GM12878 (cell line): ENCODE measurements at regions not wholly inside any gene's neighbourhood (a gene's known extent, or its start where the extent isn't known, plus 50 kb on each side); places are given as distances from the start of the nearest gene placed in this dataset.

ENCODE experiments used
- ATAC-seq: fragments of 200-7000 bp; cut with Tn5 transposase; 3 replicates; pipeline ENCODE4 v1.9.1; 2020; ENCODE audit warnings: mild to moderate bottlenecking, moderate library complexity
- BruUV-seq: library from RNA; stranded (reverse); fragments of 400-500 nt; replicated peaks from 2 replicates; lab custom pipeline; 2021; lab: Mats Ljungman, UMichigan
- CTCF ChIA-PET: fragments of 300-600 bp; sonication (Branson Sonifier 250); formaldehyde crosslinking; extraction: SDS; loops from one replicate; lab custom pipeline; 2021; ENCODE audit warnings: inconsistent platforms; lab: Yijun Ruan, JAX
- POLR2A ChIA-PET: fragments of 350-600 bp; formaldehyde crosslinking; extraction: SDS; loops from one replicate; lab custom pipeline; 2021; ENCODE audit warnings: inconsistent platforms; lab: Charles Lee
- RAD21 ChIA-PET: fragments of 300-600 bp; sonication (Branson Sonifier 250); formaldehyde crosslinking; loops from one replicate; lab custom pipeline; 2023; ENCODE audit warnings: antibody characterized with exemption; ENCODE audit not compliant: unreplicated experiment; lab: Charles Lee
- SMC1A ChIA-PET: fragments of 300-600 bp; sonication (Branson Sonifier 250); formaldehyde crosslinking; loops from one replicate; lab custom pipeline; 2023; ENCODE audit not compliant: unreplicated experiment, uncharacterized antibody; lab: Charles Lee
- DNase-seq: peaks from one replicate; pipeline ENCODE4 v3.0.0-alpha.2; 2011; ENCODE audit warnings: low read depth, low spot score
- FAIRE-seq: peaks from 3 replicates; lab custom pipeline; 2011; peaks lifted over from hg19 to GRCh38; lab: Jason Lieb, UNC
- H2AFZ ChIP-seq: 2 replicates; pipeline ENCODE4 v1.6.0; 2011; ENCODE audit warnings: low read depth, low read length, control low read depth; ENCODE audit not compliant: control insufficient read depth
- H3K27ac ChIP-seq: 2 replicates; pipeline ENCODE4 v1.5.1; 2011; ENCODE audit warnings: control low read depth; ENCODE audit not compliant: control insufficient read depth, insufficient read depth
- H3K27me3 ChIP-seq, 2 experiments: replicated peaks in 1 of 2; 2 replicates each; pipeline versions ENCODE4 v1.6.0 to v1.6.1; 2011; ENCODE audit warnings: low read length in 1 of 2; ENCODE audit not compliant: control insufficient read depth in 2 of 2, insufficient read depth in 2 of 2
- H3K36me3 ChIP-seq, 2 experiments: 2 replicates each; pipeline ENCODE4 v1.5.1; 2011; ENCODE audit warnings: low read length in 1 of 2; ENCODE audit not compliant: control insufficient read depth in 2 of 2, insufficient read depth in 2 of 2
- H3K4me1 ChIP-seq: 2 replicates; pipeline ENCODE4 v1.6.1; 2011; ENCODE audit warnings: mild to moderate bottlenecking, low read length, moderate library complexity, mixed read lengths; ENCODE audit not compliant: control insufficient read depth, insufficient read depth
- H3K4me2 ChIP-seq: 2 replicates; pipeline ENCODE4 v1.6.0; 2011; ENCODE audit warnings: control low read depth; ENCODE audit not compliant: control insufficient read depth, insufficient read depth
- H3K4me3 ChIP-seq: fragments of 200-600 bp; sonication (generic); 2 replicates; pipeline ENCODE4 v1.5.1; 2016
- H3K79me2 ChIP-seq: 2 replicates; pipeline ENCODE4 v1.6.0; 2011; ENCODE audit warnings: low read length; ENCODE audit not compliant: control insufficient read depth, insufficient read depth
- H3K9ac ChIP-seq: 2 replicates; pipeline ENCODE4 v1.8.0; 2011; ENCODE audit warnings: low read length, control low read depth, mixed read lengths; ENCODE audit not compliant: control insufficient read depth, insufficient read depth
- H3K9me3 ChIP-seq: replicated peaks from 3 replicates; pipeline ENCODE4 v1.5.1; 2011; ENCODE audit warnings: mild to moderate bottlenecking, low read length; ENCODE audit not compliant: control insufficient read depth, insufficient read depth
- H4K20me1 ChIP-seq: 2 replicates; pipeline ENCODE4 v1.6.0; 2011; ENCODE audit not compliant: control insufficient read depth, insufficient read depth
- EZH2 ChIP-seq: IDR thresholded peaks from 2 replicates; pipeline ENCODE4 v1.6.1; 2012; ENCODE audit warnings: low read depth, mild to moderate bottlenecking, control low read depth, inconsistent platforms, low read length, borderline replicate concordance; ENCODE audit not compliant: control insufficient read depth
- IKZF2 ChIP-seq, 2 experiments: fragments of 450-650 bp; IDR thresholded peaks; 2 replicates each; pipeline ENCODE4 v1.6.1; 2017; ENCODE audit warnings: mild to moderate bottlenecking in 2 of 2, moderate library complexity in 2 of 2
- IRF4 ChIP-seq: IDR thresholded peaks from 2 replicates; pipeline ENCODE4 v1.6.1; 2011; ENCODE audit warnings: low read depth, low read length
- RAD21 ChIP-seq: IDR thresholded peaks from 2 replicates; pipeline ENCODE4 v1.6.1; 2011; ENCODE audit warnings: mild to moderate bottlenecking, low read depth, low read length, moderate library complexity; ENCODE audit not compliant: insufficient read depth
- RB1 ChIP-seq: fragments of 450-650 bp; formaldehyde crosslinking; IDR thresholded peaks from 2 replicates; pipeline ENCODE4 v1.6.1; 2017; ENCODE audit warnings: mild to moderate bottlenecking, borderline replicate concordance
- SIN3A ChIP-seq: IDR thresholded peaks from 2 replicates; pipeline ENCODE4 v1.6.1; 2012; ENCODE audit warnings: low read depth, low read length, improper control_type of control experiment
- SREBF2 ChIP-seq: IDR thresholded peaks from 2 replicates; pipeline ENCODE4 v1.6.1; 2012; ENCODE audit warnings: mild to moderate bottlenecking, low read length
- TARDBP ChIP-seq: IDR thresholded peaks from 2 replicates; pipeline ENCODE4 v1.6.1; 2016; ENCODE audit warnings: borderline replicate concordance
- WGBS: methylation state at CpG from one replicate; pipeline ENCODE4 v1.1.6; 2016; ENCODE audit warnings: low lambda C conversion rate; ENCODE audit not compliant: insufficient replicate concordance, insufficient coverage; ENCODE audit errors: missing lambda C conversion rate; 5-methylcytosine and 5-hydroxymethylcytosine counted together
- in situ Hi-C: fragments of 300-500 bp; cut with MboI; formaldehyde crosslinking; loops from 9 replicates; pipeline ENCODE4 v1.14.3; 2018; ENCODE audit warnings: mixed read lengths
- intact Hi-C: fragments of 100-400 bp; cut with micrococcal nuclease; formaldehyde crosslinking; loops from one replicate; pipeline ENCODE4 v1.14.2; 2022; ENCODE audit not compliant: unreplicated experiment
- TF ChIP-seq, protein P1 (sequence below): IDR thresholded peaks from 2 replicates; pipeline ENCODE4 v1.6.1; 2011; ENCODE audit warnings: low read depth, low read length, improper control_type of control experiment, borderline replicate concordance
- TF ChIP-seq, protein P2 (sequence below): fragments of 450-650 bp; IDR thresholded peaks from 2 replicates; pipeline ENCODE4 v1.6.1; 2017; ENCODE audit warnings: low read depth, mild to moderate bottlenecking, moderate library complexity

DNA sequence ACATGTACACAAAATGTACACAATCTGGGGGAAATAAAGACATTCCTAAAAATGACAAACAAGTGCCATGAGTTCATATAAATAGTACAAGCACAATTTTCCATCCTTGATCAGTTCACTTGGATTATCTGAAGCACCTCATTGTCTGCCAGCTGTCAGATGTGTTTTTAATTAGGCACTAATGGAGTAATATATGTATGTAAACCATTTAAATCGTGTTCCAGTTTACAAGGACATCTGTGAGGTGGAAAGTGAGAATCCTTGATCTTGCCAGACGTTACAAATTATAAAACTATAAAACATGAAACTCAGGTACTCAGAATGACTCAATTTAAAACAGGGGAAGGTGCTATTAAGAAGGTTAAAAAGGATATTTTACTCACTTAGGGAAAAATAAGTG, 1312.2 kb downstream of the PLA2G4A start (continued):
- TF ChIP-seq, protein P1, sequence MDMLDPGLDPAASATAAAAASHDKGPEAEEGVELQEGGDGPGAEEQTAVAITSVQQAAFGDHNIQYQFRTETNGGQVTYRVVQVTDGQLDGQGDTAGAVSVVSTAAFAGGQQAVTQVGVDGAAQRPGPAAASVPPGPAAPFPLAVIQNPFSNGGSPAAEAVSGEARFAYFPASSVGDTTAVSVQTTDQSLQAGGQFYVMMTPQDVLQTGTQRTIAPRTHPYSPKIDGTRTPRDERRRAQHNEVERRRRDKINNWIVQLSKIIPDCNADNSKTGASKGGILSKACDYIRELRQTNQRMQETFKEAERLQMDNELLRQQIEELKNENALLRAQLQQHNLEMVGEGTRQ: no peak
- TF ChIP-seq, all 136 proteins: peak for 0

DNA sequence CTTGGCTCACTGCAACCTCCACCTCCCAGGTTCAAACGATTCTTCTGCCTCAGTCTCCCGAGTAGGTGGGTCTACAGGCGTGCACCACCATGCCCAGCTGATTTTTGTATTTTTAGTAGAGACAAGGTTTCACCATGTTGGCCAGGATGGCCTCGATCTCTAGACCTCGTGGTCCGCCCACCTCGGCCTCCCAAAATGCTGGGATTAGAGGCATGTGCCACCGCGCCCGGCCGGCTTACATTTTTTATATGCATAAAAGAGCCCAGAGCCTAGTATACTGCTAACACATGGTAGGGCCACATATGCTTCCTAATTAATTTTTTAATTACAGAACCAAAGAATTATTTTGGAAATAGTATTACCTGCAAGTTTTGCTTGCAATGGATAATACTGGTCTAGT, 1325.4 kb downstream of the PLA2G4A start:
- H3K9ac ChIP-seq: no peak overlapping the region
- no peaks in the 10 kb centered on the region for H3K36me3 ChIP-seq
- H3K27me3 ChIP-seq: no peaks in the 10 kb centered on the region
- BruUV-seq: no TSS peak
- no peak for DNase-seq
- ChIA-PET CTCF (no interaction called here), POLR2A (interaction anchor here (0.6 kb wide), 1 partner anchor 27 kb away, joined by 3 read pairs; no protein-coding TSS in a partner anchor), SMC1A (no interaction called here), RAD21 (no interaction called here)
- intact Hi-C loops (no loop called here), in situ Hi-C loops (no loop called here)
- no peak overlapping the region for H3K4me2 ChIP-seq
- 53% methylated on average over 8 of the region's 11 CpGs for WGBS
- ATAC-seq: no peak
- H3K27ac ChIP-seq: no peak overlapping the region
- FAIRE-seq: no peak
- H3K4me1 ChIP-seq: no peaks in the 10 kb centered on the region
- H3K79me2 ChIP-seq: no peaks in the 10 kb centered on the region
- H4K20me1 ChIP-seq: no peaks in the 10 kb centered on the region
- TF ChIP-seq EZH2: no peak
- no peak for TF ChIP-seq SREBF2
- no peak for TF ChIP-seq SIN3A
- no peak for TF ChIP-seq TARDBP
- TF ChIP-seq, protein P2, sequence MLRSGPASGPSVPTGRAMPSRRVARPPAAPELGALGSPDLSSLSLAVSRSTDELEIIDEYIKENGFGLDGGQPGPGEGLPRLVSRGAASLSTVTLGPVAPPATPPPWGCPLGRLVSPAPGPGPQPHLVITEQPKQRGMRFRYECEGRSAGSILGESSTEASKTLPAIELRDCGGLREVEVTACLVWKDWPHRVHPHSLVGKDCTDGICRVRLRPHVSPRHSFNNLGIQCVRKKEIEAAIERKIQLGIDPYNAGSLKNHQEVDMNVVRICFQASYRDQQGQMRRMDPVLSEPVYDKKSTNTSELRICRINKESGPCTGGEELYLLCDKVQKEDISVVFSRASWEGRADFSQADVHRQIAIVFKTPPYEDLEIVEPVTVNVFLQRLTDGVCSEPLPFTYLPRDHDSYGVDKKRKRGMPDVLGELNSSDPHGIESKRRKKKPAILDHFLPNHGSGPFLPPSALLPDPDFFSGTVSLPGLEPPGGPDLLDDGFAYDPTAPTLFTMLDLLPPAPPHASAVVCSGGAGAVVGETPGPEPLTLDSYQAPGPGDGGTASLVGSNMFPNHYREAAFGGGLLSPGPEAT: no peak
- TF ChIP-seq RAD21: no peak
- no peak for TF ChIP-seq IRF4
- no peak for TF ChIP-seq IKZF2 (IDR thresholded peaks at IDR 0.05)
- TF ChIP-seq RB1: no peak
- no peak overlapping the region for H3K4me3 ChIP-seq
- H3K9me3 ChIP-seq: no peaks in the 10 kb centered on the region
- H2AFZ ChIP-seq: no peak overlapping the region
